IPS-18c (cell line): ENCODE measurements at regions not wholly inside any gene's neighbourhood (a gene's known extent, or its start where the extent isn't known, plus 50 kb on each side); places are given as distances from the start of the nearest gene placed in this dataset.

Experiments
- H3K4me3 ChIP-seq: 2 replicates; pipeline ENCODE4 v1.7.0; 2013; ENCODE audit warnings: low read depth, mild to moderate bottlenecking, low read length, moderate library complexity; ENCODE audit not compliant: insufficient read depth
- H3K9me3 ChIP-seq: one replicate; pipeline ENCODE4 v1.6.1; 2013; ENCODE audit warnings: mild to moderate bottlenecking, low read length, moderate library complexity; ENCODE audit not compliant: control insufficient read depth, insufficient read depth

GRCh38 chr3:188041895-188042294, 112.1 kb upstream of the LPP start:
- Histone ChIP-seq H3K9me3 (no peaks in the 10 kb centered on the region), H3K4me3 (no peak overlapping the region)

- H3K9me3 ChIP-seq = no peaks in the 10 kb centered on the region
These were observed 111.5 kb upstream of the LPP start for GRCh38 chr3:188042466-188042865.

GRCh38 chr3:188043891-188044290, 110.1 kb upstream of the LPP start:
- no peaks in the 10 kb centered on the region for H3K9me3 ChIP-seq
- H3K4me3 ChIP-seq = no peak overlapping the region

More at GRCh38 chr3:188042466-188042865, 111.5 kb upstream of the LPP start:
- no peak overlapping the region for H3K4me3 ChIP-seq

GRCh38 chr3:188046561-188047211, 107.3 kb upstream of the LPP start:
- no peak overlapping the region for H3K4me3 ChIP-seq
- no peaks in the 10 kb centered on the region for H3K9me3 ChIP-seq

GRCh38 chr3:188047536-188047935, 106.4 kb upstream of the LPP start:
- Histone ChIP-seq H3K4me3 (no peak overlapping the region), H3K9me3 (no peaks in the 10 kb centered on the region)

- Histone ChIP-seq H3K4me3 (no peak overlapping the region), H3K9me3 (no peaks in the 10 kb centered on the region)
These were observed 104.1 kb upstream of the LPP start for GRCh38 chr3:188049606-188050530.

- no peak overlapping the region for H3K4me3 ChIP-seq
- H3K9me3 ChIP-seq = no peaks in the 10 kb centered on the region
These were observed 102.2 kb upstream of the LPP start for GRCh38 chr3:188051801-188052168.

- Histone ChIP-seq H3K9me3 (no peaks in the 10 kb centered on the region), H3K4me3 (0 out of 2 replicates have a peak overlapping the region, but pooled peaks have one; percentile 15)
These were observed 101.6 kb upstream of the LPP start for GRCh38 chr3:188052169-188053035.

- no peaks in the 10 kb centered on the region for H3K9me3 ChIP-seq
- no peak overlapping the region for H3K4me3 ChIP-seq
These were observed 101.0 kb upstream of the LPP start for GRCh38 chr3:188053036-188053340.

- Histone ChIP-seq H3K4me3 (no peak overlapping the region), H3K9me3 (no peaks in the 10 kb centered on the region)
These were observed 100.1 kb upstream of the LPP start for GRCh38 chr3:188053710-188054380.

GRCh38 chr3:188054541-188054940, 99.4 kb upstream of the LPP start:
- Histone ChIP-seq H3K9me3 (no peaks in the 10 kb centered on the region), H3K4me3 (no peak overlapping the region)

- Histone ChIP-seq H3K4me3 (no peak overlapping the region), H3K9me3 (no peaks in the 10 kb centered on the region)
These were observed 98.6 kb upstream of the LPP start for GRCh38 chr3:188055388-188055787.

- Histone ChIP-seq H3K4me3 (no peak overlapping the region), H3K9me3 (no peaks in the 10 kb centered on the region)
These were observed 96.8 kb upstream of the LPP start for GRCh38 chr3:188057124-188057523.

GRCh38 chr3:188058569-188059184, 95.3 kb upstream of the LPP start:
- Histone ChIP-seq H3K4me3 (no peak overlapping the region), H3K9me3 (no peaks in the 10 kb centered on the region)

GRCh38 chr3:188059351-188059750, 94.6 kb upstream of the LPP start:
- Histone ChIP-seq H3K4me3 (no peak overlapping the region), H3K9me3 (no peaks in the 10 kb centered on the region)

- Histone ChIP-seq H3K4me3 (no peak overlapping the region), H3K9me3 (no peaks in the 10 kb centered on the region)
These were observed 93.6 kb upstream of the LPP start for GRCh38 chr3:188060264-188060835.
